A673 (cell line): ENCODE measurements at regions not wholly inside any gene's neighbourhood (a gene's known extent, or its start where the extent isn't known, plus 50 kb on each side); places are given as distances from the start of the nearest gene placed in this dataset.

Experiments used
- BruUV-seq: library from RNA; stranded (reverse); fragments of 400-500 nt; replicated peaks from 2 replicates; lab custom pipeline; 2021; lab: Mats Ljungman, UMichigan
- CTCF ChIA-PET: fragments of 300-600 bp; sonication (Branson Sonifier 250); formaldehyde crosslinking; loops from one replicate; lab custom pipeline; 2022; ENCODE audit warnings: antibody characterized with exemption; lab: Charles Lee
- POLR2A ChIA-PET: fragments of 300-600 bp; sonication (Branson Sonifier 250); formaldehyde crosslinking; loops from one replicate; lab custom pipeline; 2022; ENCODE audit warnings: antibody characterized with exemption; ENCODE audit not compliant: low non-redundant PET; lab: Charles Lee
- DNase-seq: peaks from one replicate; pipeline ENCODE4 v3.0.0-alpha.2; 2015; ENCODE audit warnings: low spot score
- H3K27ac ChIP-seq: fragments of 200-600 bp; sonication (generic); 2 replicates; pipeline ENCODE4 v1.5.1; 2016; ENCODE audit warnings: mixed run types, low read depth, mild to moderate bottlenecking, mixed read lengths, antibody characterized with exemption, low read length; ENCODE audit not compliant: poor library complexity, severe bottlenecking
- H3K27me3 ChIP-seq: fragments of 200-600 bp; sonication (generic); replicated peaks from 2 replicates; pipeline ENCODE4 v1.6.1; 2017; ENCODE audit warnings: mixed run types, low read depth, mild to moderate bottlenecking, mixed read lengths, antibody characterized with exemption, low read length; ENCODE audit not compliant: insufficient read depth, poor library complexity
- H3K36me3 ChIP-seq: fragments of 200-600 bp; sonication (generic); 2 replicates; pipeline ENCODE4 v1.6.1; 2016; ENCODE audit warnings: mixed run types, mild to moderate bottlenecking, mixed read lengths, antibody characterized with exemption, low read length; ENCODE audit not compliant: insufficient read depth, poor library complexity, severe bottlenecking
- H3K4me1 ChIP-seq: fragments of 200-600 bp; sonication (generic); 2 replicates; pipeline ENCODE4 v1.6.1; 2017; ENCODE audit warnings: mixed run types, mild to moderate bottlenecking, mixed read lengths, antibody characterized with exemption, low read length; ENCODE audit not compliant: insufficient read depth, poor library complexity, severe bottlenecking
- H3K4me3 ChIP-seq: fragments of 200-600 bp; sonication (generic); 2 replicates; pipeline ENCODE4 v1.5.1; 2016; ENCODE audit warnings: low read depth, mixed run types, mild to moderate bottlenecking, mixed read lengths, low read length; ENCODE audit not compliant: poor library complexity, severe bottlenecking
- H3K9me3 ChIP-seq: fragments of 200-600 bp; sonication (generic); 2 replicates; pipeline ENCODE4 v1.6.1; 2016; ENCODE audit warnings: mixed run types, low read depth, mild to moderate bottlenecking, mixed read lengths, antibody characterized with exemption, low read length; ENCODE audit not compliant: poor library complexity, severe bottlenecking
- CTCF ChIP-seq: fragments of 300-800, 200-600 bp; sonication (generic); conservative IDR thresholded peaks from 2 replicates; pipeline ENCODE4 v1.5.1; 2017; ENCODE audit warnings: low read depth, mild to moderate bottlenecking, antibody characterized with exemption, low read length, moderate library complexity, mixed read lengths
- EZH2 ChIP-seq: fragments of 200-600 bp; sonication (generic); IDR thresholded peaks from 2 replicates; pipeline ENCODE4 v1.6.1; 2017; ENCODE audit warnings: borderline replicate concordance, low read depth, mild to moderate bottlenecking, mixed read lengths, antibody characterized with exemption, low read length; ENCODE audit not compliant: poor library complexity, severe bottlenecking
- intact Hi-C: fragments of 100-400 bp; cut with micrococcal nuclease; formaldehyde crosslinking; loops from one replicate; pipeline ENCODE4 v1.10.0; 2022; ENCODE audit not compliant: unreplicated experiment

GRCh38 chr19:34835631-34836351 lies 62.8 kb upstream of the ZNF599 start:
- H3K27me3 ChIP-seq = peaks cover 11% of the 10 kb centered on the region
- H3K36me3 ChIP-seq = no peaks in the 10 kb centered on the region
- no peak overlapping the region for H3K27ac ChIP-seq
- ChIA-PET POLR2A (no interaction called here), CTCF (no interaction called here)
- TF ChIP-seq EZH2 = no peak
- no peak for TF ChIP-seq CTCF
- no peaks in the 10 kb centered on the region for H3K4me1 ChIP-seq
- no peak overlapping the region for H3K4me3 ChIP-seq
- H3K9me3 ChIP-seq = no peaks in the 10 kb centered on the region
- no TSS peak for BruUV-seq
- intact Hi-C loops = loop anchor here (10.0 kb wide), 1 partner anchor 179 kb away; no protein-coding TSS in a partner anchor
- no peak for DNase-seq

- CTCF ChIA-PET = no interaction called here
- TF ChIP-seq CTCF (no peak), EZH2 (no peak)
- Histone ChIP-seq H3K27ac (no peak overlapping the region), H3K27me3 (peaks cover 11% of the 10 kb centered on the region), H3K4me1 (no peaks in the 10 kb centered on the region), H3K36me3 (no peaks in the 10 kb centered on the region), H3K9me3 (no peaks in the 10 kb centered on the region), H3K4me3 (no peak overlapping the region)
- intact Hi-C loops = loop anchor here (10.0 kb wide), 1 partner anchor 180 kb away; no protein-coding TSS in a partner anchor
- DNase-seq = no peak
- POLR2A ChIA-PET = no interaction called here
- BruUV-seq = no TSS peak
These were observed 61.6 kb upstream of the ZNF599 start for GRCh38 chr19:34834472-34835061.

GRCh38 chr19:34832581-34833112 lies 59.6 kb upstream of the ZNF599 start:
- intact Hi-C loops = loop anchor here (10.0 kb wide), 1 partner anchor 182 kb away; no protein-coding TSS in a partner anchor
- Histone ChIP-seq H3K9me3 (no peaks in the 10 kb centered on the region), H3K27ac (no peak overlapping the region), H3K27me3 (peaks cover 11% of the 10 kb centered on the region), H3K4me3 (no peak overlapping the region), H3K4me1 (no peaks in the 10 kb centered on the region), H3K36me3 (no peaks in the 10 kb centered on the region)
- CTCF ChIA-PET = no interaction called here
- no peak for DNase-seq
- POLR2A ChIA-PET = no interaction called here
- BruUV-seq = no TSS peak
- no peak for TF ChIP-seq EZH2
- no peak for TF ChIP-seq CTCF
